A673 (cell line): ENCODE measurements at regions not wholly inside any gene's neighbourhood (a gene's known extent, or its start where the extent isn't known, plus 50 kb on each side); places are given as distances from the start of the nearest gene placed in this dataset.

ENCODE experiments used
- BruUV-seq: library from RNA; stranded (reverse); fragments of 400-500 nt; replicated peaks from 2 replicates; lab custom pipeline; 2021; lab: Mats Ljungman, UMichigan
- CTCF ChIA-PET: fragments of 300-600 bp; sonication (Branson Sonifier 250); formaldehyde crosslinking; loops from one replicate; lab custom pipeline; 2022; ENCODE audit warnings: antibody characterized with exemption; lab: Charles Lee
- POLR2A ChIA-PET: fragments of 300-600 bp; sonication (Branson Sonifier 250); formaldehyde crosslinking; loops from one replicate; lab custom pipeline; 2022; ENCODE audit warnings: antibody characterized with exemption; ENCODE audit not compliant: low non-redundant PET; lab: Charles Lee
- DNase-seq: peaks from one replicate; pipeline ENCODE4 v3.0.0-alpha.2; 2015; ENCODE audit warnings: low spot score
- H3K27ac ChIP-seq: fragments of 200-600 bp; sonication (generic); 2 replicates; pipeline ENCODE4 v1.5.1; 2016; ENCODE audit warnings: mixed run types, low read depth, mild to moderate bottlenecking, mixed read lengths, antibody characterized with exemption, low read length; ENCODE audit not compliant: poor library complexity, severe bottlenecking
- H3K27me3 ChIP-seq: fragments of 200-600 bp; sonication (generic); replicated peaks from 2 replicates; pipeline ENCODE4 v1.6.1; 2017; ENCODE audit warnings: mixed run types, low read depth, mild to moderate bottlenecking, mixed read lengths, antibody characterized with exemption, low read length; ENCODE audit not compliant: insufficient read depth, poor library complexity
- H3K36me3 ChIP-seq: fragments of 200-600 bp; sonication (generic); 2 replicates; pipeline ENCODE4 v1.6.1; 2016; ENCODE audit warnings: mixed run types, mild to moderate bottlenecking, mixed read lengths, antibody characterized with exemption, low read length; ENCODE audit not compliant: insufficient read depth, poor library complexity, severe bottlenecking
- H3K4me1 ChIP-seq: fragments of 200-600 bp; sonication (generic); 2 replicates; pipeline ENCODE4 v1.6.1; 2017; ENCODE audit warnings: mixed run types, mild to moderate bottlenecking, mixed read lengths, antibody characterized with exemption, low read length; ENCODE audit not compliant: insufficient read depth, poor library complexity, severe bottlenecking
- H3K4me3 ChIP-seq: fragments of 200-600 bp; sonication (generic); 2 replicates; pipeline ENCODE4 v1.5.1; 2016; ENCODE audit warnings: low read depth, mixed run types, mild to moderate bottlenecking, mixed read lengths, low read length; ENCODE audit not compliant: poor library complexity, severe bottlenecking
- H3K9me3 ChIP-seq: fragments of 200-600 bp; sonication (generic); 2 replicates; pipeline ENCODE4 v1.6.1; 2016; ENCODE audit warnings: mixed run types, low read depth, mild to moderate bottlenecking, mixed read lengths, antibody characterized with exemption, low read length; ENCODE audit not compliant: poor library complexity, severe bottlenecking
- EZH2 ChIP-seq: fragments of 200-600 bp; sonication (generic); IDR thresholded peaks from 2 replicates; pipeline ENCODE4 v1.6.1; 2017; ENCODE audit warnings: borderline replicate concordance, low read depth, mild to moderate bottlenecking, mixed read lengths, antibody characterized with exemption, low read length; ENCODE audit not compliant: poor library complexity, severe bottlenecking
- intact Hi-C: fragments of 100-400 bp; cut with micrococcal nuclease; formaldehyde crosslinking; loops from one replicate; pipeline ENCODE4 v1.10.0; 2022; ENCODE audit not compliant: unreplicated experiment
- TF ChIP-seq, protein P1 (sequence below): fragments of 300-800, 200-600 bp; sonication (generic); conservative IDR thresholded peaks from 2 replicates; pipeline ENCODE4 v1.5.1; 2017; ENCODE audit warnings: low read depth, mild to moderate bottlenecking, antibody characterized with exemption, low read length, moderate library complexity, mixed read lengths

DNA sequence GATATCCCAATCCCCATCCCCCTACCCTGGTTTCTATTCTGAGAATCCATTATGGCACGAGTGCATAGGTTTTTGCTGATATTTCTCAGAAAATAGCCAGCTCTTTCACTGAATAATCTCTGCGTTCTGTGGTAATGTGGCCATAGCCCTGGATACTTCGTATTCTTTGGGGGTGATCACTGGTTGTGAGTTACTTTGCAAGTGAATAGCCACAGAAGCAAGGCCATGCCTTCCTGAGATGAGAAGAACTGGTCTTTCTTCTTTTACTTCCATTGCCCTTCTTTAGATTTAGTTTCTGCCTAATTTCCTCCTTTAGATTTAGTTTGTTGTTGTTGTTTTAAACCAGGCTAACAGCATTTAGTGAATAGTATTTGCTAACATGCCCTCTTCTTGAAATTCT lies 323.4 kb downstream of the CDC14C start:
- POLR2A ChIA-PET: no interaction called here
- Histone ChIP-seq H3K27ac (no peak overlapping the region), H3K4me3 (no peak overlapping the region), H3K9me3 (no peaks in the 10 kb centered on the region), H3K36me3 (no peaks in the 10 kb centered on the region), H3K4me1 (no peaks in the 10 kb centered on the region), H3K27me3 (no peaks in the 10 kb centered on the region)
- TF ChIP-seq EZH2: no peak
- TF ChIP-seq, protein P1, sequence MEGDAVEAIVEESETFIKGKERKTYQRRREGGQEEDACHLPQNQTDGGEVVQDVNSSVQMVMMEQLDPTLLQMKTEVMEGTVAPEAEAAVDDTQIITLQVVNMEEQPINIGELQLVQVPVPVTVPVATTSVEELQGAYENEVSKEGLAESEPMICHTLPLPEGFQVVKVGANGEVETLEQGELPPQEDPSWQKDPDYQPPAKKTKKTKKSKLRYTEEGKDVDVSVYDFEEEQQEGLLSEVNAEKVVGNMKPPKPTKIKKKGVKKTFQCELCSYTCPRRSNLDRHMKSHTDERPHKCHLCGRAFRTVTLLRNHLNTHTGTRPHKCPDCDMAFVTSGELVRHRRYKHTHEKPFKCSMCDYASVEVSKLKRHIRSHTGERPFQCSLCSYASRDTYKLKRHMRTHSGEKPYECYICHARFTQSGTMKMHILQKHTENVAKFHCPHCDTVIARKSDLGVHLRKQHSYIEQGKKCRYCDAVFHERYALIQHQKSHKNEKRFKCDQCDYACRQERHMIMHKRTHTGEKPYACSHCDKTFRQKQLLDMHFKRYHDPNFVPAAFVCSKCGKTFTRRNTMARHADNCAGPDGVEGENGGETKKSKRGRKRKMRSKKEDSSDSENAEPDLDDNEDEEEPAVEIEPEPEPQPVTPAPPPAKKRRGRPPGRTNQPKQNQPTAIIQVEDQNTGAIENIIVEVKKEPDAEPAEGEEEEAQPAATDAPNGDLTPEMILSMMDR: no peak
- intact Hi-C loops: no loop called here
- no peak for DNase-seq
- BruUV-seq: no TSS peak
- CTCF ChIA-PET: no interaction called here

DNA sequence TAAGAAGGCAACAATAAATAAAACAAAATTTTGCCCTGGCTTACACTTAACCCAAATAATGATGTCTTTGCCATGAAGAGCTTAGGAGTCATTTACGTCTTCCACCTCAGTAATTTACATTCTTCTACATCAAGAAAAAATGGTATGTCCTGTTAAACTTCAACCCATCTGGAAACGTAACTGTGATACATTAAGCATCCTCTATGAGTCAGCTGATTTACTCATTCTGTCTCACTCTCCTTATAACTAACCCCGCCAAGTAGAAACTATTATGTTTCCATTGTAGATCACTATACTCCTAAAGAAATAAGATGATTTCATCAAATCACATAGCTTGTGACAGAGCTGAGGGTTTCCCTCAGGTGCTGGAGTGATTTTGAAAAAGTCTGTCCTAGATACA lies 330.7 kb downstream of the CDC14C start:
- TF ChIP-seq EZH2: no peak
- TF ChIP-seq, protein P1: no peak
- intact Hi-C loops: no loop called here
- POLR2A ChIA-PET: no interaction called here

DNA sequence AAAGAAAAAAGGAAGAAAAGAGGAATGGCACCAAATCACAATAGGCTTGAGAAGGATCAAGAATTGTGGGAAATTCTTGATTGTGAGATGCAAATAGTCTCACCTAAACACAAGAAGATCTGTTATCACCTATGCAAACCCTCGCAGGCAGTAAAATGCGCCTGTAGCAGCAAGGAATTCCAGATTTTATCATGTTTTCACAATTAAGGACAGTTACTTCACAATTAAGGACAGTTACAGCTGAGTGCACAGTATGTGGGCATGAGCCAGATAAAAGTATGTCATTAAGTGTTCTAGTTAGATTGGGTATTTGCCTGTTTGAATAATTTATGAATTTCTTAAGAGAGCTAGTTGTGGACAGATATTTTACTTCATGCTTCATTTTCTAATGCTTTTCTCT lies 336.2 kb downstream of the CDC14C start:
- intact Hi-C loops: no loop called here
- H3K27ac ChIP-seq: no peak overlapping the region
- H3K4me1 ChIP-seq: no peaks in the 10 kb centered on the region
- H3K36me3 ChIP-seq: no peaks in the 10 kb centered on the region
- H3K9me3 ChIP-seq: no peaks in the 10 kb centered on the region
- no peaks in the 10 kb centered on the region for H3K27me3 ChIP-seq
- no peak for DNase-seq
- ChIA-PET POLR2A (no interaction called here), CTCF (no interaction called here)
- no peak overlapping the region for H3K4me3 ChIP-seq
- no peak for TF ChIP-seq EZH2
- TF ChIP-seq, protein P1: no peak
- no TSS peak for BruUV-seq

More for the DNA sequence above, 330.7 kb downstream of the CDC14C start:
- no peak for DNase-seq
- CTCF ChIA-PET: no interaction called here
- H3K4me3 ChIP-seq: no peak overlapping the region
- H3K36me3 ChIP-seq: no peaks in the 10 kb centered on the region
- peaks cover 6% of the 10 kb centered on the region for H3K9me3 ChIP-seq
- H3K27ac ChIP-seq: no peak overlapping the region
- H3K4me1 ChIP-seq: no peaks in the 10 kb centered on the region
- no peaks in the 10 kb centered on the region for H3K27me3 ChIP-seq
- BruUV-seq: no TSS peak
